AG10803 (cell line): ENCODE measurements at regions not wholly inside any gene's neighbourhood (a gene's known extent, or its start where the extent isn't known, plus 50 kb on each side); places are given as distances from the start of the nearest gene placed in this dataset.

Experiments used
- DNase-seq: peaks from one replicate; pipeline ENCODE4 v3.0.0; 2010; ENCODE audit warnings: low read depth
- H3K4me3 ChIP-seq: 2 replicates; pipeline ENCODE4 v1.5.1; 2011; ENCODE audit warnings: mild to moderate bottlenecking, low read length, control low read depth
- CTCF ChIP-seq: conservative IDR thresholded peaks from 2 replicates; pipeline ENCODE4 v1.5.1; 2011; ENCODE audit warnings: mild to moderate bottlenecking, low read length, control low read depth, inconsistent platforms

DNA sequence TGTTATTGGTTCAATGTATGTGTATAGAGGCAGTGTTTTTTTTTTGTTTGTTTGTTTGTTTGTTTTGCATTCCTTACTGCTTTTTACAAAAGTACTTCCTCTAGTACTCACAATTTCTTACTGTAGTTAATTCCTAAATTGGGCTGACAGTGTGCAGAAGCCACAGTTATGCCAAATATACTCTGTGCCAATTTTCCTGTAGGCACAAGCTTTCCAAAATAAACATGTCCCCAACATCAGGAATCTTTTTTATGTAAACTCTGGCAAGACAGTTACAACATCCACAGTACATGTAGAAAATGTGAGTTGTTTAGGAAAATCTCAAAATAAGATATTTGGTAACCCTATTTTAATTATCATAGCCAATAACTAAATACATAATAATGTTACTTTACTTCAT is 161.6 kb upstream of the TSLP start:
- TF ChIP-seq CTCF: no peak
- no peak overlapping the region for H3K4me3 ChIP-seq
- peak; percentile 45 for DNase-seq

GRCh38 chr5:110913221-110913620 is 158.3 kb upstream of the TSLP start:
- H3K4me3 ChIP-seq: no peak overlapping the region
- TF ChIP-seq CTCF: no peak
- no peak for DNase-seq

DNA sequence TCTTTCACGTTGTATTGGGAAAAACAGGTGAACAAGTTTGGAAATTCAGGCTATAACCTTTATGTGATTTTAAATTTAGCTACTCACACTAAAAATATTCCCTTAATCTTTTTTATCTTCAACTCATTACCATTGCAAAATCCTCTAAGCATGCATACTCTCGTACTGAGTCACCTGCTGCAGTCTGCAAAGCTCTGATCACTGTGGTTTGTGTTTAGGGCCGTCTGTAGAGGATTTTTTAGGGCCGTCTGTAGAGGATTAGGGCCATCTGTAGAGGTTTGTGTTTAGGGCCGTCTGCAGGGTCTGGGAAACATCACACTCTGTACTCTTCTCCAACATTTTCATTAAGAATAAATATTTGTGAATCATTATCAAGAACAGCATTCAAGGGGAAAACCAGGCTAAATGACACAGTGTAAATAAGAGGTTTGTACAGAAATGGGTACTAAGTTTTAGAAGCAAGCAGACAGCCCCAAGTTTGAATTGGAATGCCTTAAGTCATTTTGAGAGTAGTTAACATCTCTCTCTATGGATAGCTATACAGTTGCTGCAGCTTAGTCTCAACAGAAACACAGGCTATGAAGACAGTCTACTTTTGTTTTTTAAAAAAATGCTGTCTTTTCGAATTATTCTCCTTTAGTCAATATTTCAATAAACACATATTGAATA is 155.0 kb upstream of the TSLP start:
- peak; percentile 77 for DNase-seq
- H3K4me3 ChIP-seq: no peak overlapping the region
- no peak for TF ChIP-seq CTCF

DNA sequence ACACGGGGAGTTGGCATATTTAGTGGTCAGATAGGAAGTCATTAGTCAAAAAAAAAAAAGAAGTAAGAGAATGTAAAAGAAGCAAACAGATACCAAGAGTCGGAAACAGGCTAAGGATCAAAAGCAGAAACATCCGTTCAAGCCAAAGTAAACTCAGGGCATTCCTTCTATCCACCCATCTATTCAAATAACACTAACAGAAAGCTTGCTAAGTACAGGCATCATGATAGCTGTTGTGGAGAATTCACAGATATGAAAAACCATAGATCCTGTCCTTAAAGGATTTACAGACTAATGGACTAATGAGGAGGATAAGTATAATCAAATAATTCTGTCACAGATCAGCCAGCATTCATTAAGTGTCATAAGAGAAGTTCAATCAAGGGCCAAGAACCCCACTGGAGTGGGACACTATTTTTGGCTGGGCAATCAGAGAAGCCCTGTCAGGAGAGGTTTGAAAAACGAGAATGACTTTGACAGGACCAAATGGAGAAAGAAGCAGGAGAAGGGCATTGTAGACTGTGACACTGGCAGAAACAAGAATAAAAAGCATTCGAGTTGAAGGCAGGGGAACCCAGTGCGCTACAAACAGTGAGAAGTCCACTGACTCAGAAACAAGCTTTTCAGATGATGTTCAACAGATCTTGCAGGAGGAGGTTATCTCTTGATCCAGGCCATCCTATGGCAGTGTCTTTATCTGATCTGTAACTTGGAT is 154.2 kb upstream of the TSLP start:
- no peak overlapping the region for H3K4me3 ChIP-seq
- no peak for TF ChIP-seq CTCF
- DNase-seq: no peak

DNA sequence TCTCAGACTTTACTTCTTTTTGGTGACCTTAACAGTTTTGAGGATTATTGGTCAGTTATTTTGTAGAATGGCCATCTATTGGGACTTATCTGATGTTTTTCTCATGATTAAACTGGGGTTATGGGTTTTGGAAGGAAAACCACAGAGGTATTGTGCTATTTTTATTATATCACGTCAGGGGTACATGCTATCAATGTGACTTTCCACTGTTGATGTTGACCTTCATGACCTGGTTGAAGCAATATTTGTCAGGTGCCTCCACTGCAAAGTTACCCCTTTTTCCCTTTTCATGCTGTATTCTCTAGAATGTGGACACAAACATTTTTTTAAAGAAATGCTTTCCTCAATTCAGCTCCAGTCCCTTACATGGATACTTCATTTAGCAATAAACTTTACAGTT is 152.8 kb upstream of the TSLP start:
- no peak overlapping the region for H3K4me3 ChIP-seq
- no peak for TF ChIP-seq CTCF
- DNase-seq: no peak

GRCh38 chr5:110923971-110924370 is 147.5 kb upstream of the TSLP start:
- no peak for TF ChIP-seq CTCF

DNA sequence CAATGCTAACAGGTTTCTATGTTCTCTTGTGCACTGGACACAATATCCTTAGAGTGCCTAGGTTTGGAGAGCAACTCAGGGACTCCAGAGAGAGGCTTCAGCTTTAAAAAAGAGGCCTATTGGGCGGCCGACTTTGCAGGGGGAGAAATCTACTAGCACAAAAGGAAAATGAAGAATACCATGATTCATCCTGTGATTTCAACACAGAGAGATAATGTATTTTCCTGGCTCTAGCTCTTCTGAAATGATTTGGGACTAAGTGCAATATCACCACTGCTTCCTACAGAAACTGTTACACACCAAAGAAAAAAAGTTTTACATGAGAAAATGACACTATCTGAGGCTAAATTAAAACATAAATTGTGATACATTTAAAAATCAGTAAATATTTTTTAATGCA is 146.1 kb upstream of the TSLP start:
- no peak overlapping the region for H3K4me3 ChIP-seq
- DNase-seq: no peak
- no peak for TF ChIP-seq CTCF

More at GRCh38 chr5:110923971-110924370, 147.5 kb upstream of the TSLP start:
- DNase-seq: no peak
- no peak overlapping the region for H3K4me3 ChIP-seq
